ENCODE measurements at regions not wholly inside any gene's neighbourhood (a gene's known extent, or its start where the extent isn't known, plus 50 kb on each side); places are given as distances from the start of the nearest gene placed in this dataset.

GRCh38 chr13:103758222-103758621 is 692.0 kb upstream of the SLC10A2 start:
- Histone ChIP-seq H3K4me2 (ENCODE audit: low read depth, low read length) (no peak overlapping the region), H2AK9ac (replicated peaks; ENCODE audit: low read depth, low read length, poor library complexity) (no peak overlapping the region), H3K23ac (ENCODE audit: low read depth, low read length) (no peak overlapping the region), H3K4me3 (ENCODE audit: insufficient read depth, low read depth, low read length) (no peak overlapping the region), H3K14ac (replicated peaks; ENCODE audit: low read depth, low read length) (no peak overlapping the region), H3K9me1 (ENCODE audit: insufficient read depth, low read length) (no peaks in the 10 kb centered on the region), H2BK120ac (ENCODE audit: low read depth, low read length) (no peak overlapping the region), H2AK5ac (ENCODE audit: low read depth, low read length) (no peak overlapping the region), H3K9me3 (ENCODE audit: control insufficient read depth, insufficient read depth, low read length) (peaks cover 2% of the 10 kb centered on the region), H3K27ac (ENCODE audit: insufficient read depth, low read length) (no peak overlapping the region), H2AFZ (replicated peaks; ENCODE audit: low read length, poor library complexity) (no peak overlapping the region), H4K91ac (ENCODE audit: insufficient read depth, low read depth, low read length) (no peak overlapping the region), H3K36me3 (ENCODE audit: control insufficient read depth, insufficient read depth, low read length) (no peaks in the 10 kb centered on the region), H3K18ac (ENCODE audit: low read depth, low read length) (no peak overlapping the region), H2BK20ac (ENCODE audit: low read depth, low read length) (no peak overlapping the region), H3K4ac (ENCODE audit: low read depth, low read length) (no peak overlapping the region), H3K4me1 (ENCODE audit: control insufficient read depth, insufficient read depth, low read length) (no peaks in the 10 kb centered on the region), H2BK5ac (ENCODE audit: low read depth, low read length, poor library complexity, severe bottlenecking) (no peak overlapping the region), H2BK15ac (ENCODE audit: low read depth, low read length) (no peak overlapping the region), H3K9ac (ENCODE audit: low read depth, low read length) (no peak overlapping the region), H3K56ac (ENCODE audit: extremely low read depth, insufficient read depth, low read length) (no peak overlapping the region), H4K8ac (ENCODE audit: low read depth in 2 of 2, low read length in 2 of 2) (no peak overlapping the region), H4K5ac (ENCODE audit: low read depth, low read length) (no peak overlapping the region), H3K27me3 (ENCODE audit: control insufficient read depth, insufficient read depth, low read length) (no peaks in the 10 kb centered on the region), H3K79me1 (ENCODE audit: low read depth in 1 of 2, low read length in 2 of 2) (no peaks in the 10 kb centered on the region), H4K20me1 (ENCODE audit: insufficient read depth, low read length) (no peaks in the 10 kb centered on the region)
- intact Hi-C loops (cut with micrococcal nuclease) = no loop called here
- in situ Hi-C loops (cut with MboI; ENCODE audit: low sequenced_read_pairs) = no loop called here
- ChIA-PET POLR2A (ENCODE audit: unreplicated experiment) (no interaction called here), CTCF (no interaction called here)
- DNase-seq (no peak), ATAC-seq (ENCODE audit: low read depth) (no peak)
- no CpG with 5 or more reads among the region's 1 CpG for WGBS, 2 experiments (ENCODE audit: extremely low coverage in 2 of 2, insufficient read length in 1 of 2)
- dilution Hi-C loops (cut with HindIII; ENCODE audit: low sequenced_read_pairs, unreplicated experiment) = no loop called here
- TF ChIP-seq MAFK (IDR thresholded peaks at IDR 0.05; ENCODE audit: low read depth, low read length) (peak; percentile 56), CHD1 (IDR thresholded peaks at IDR 0.05; ENCODE audit: low read depth, low read length) (no peak)
- BruUV-seq (replicated peaks) = no TSS peak

All from IMR-90 (cell line).